SK-N-SH treated with all-trans-retinoic acid at 6 μM for 48 hours (cell line): ENCODE measurements at regions not wholly inside any gene's neighbourhood (a gene's known extent, or its start where the extent isn't known, plus 50 kb on each side); places are given as distances from the start of the nearest gene placed in this dataset.

ENCODE experiments used
- ATAC-seq: fragments of 200-7000 bp; cut with Tn5 transposase; 3 replicates; pipeline ENCODE4 v1.9.1; 2020; ENCODE audit warnings: mild to moderate bottlenecking, moderate library complexity
- ARNTL ChIP-seq: fragments of 450-650 bp; formaldehyde crosslinking; IDR thresholded peaks from 2 replicates; pipeline ENCODE4 v1.5.0; 2020; ENCODE audit warnings: low read depth, mild to moderate bottlenecking, moderate library complexity, borderline replicate concordance
- BACH2 ChIP-seq: fragments of 250-450 bp; sonication (Bioruptor Pico); IDR thresholded peaks from 2 replicates; pipeline ENCODE4 v1.9.0; 2021; ENCODE audit warnings: mild to moderate bottlenecking, borderline replicate concordance
- CREB5 ChIP-seq: fragments of 250-450 bp; sonication (Bioruptor Pico); IDR thresholded peaks from 2 replicates; pipeline ENCODE4 v1.5.1; 2020; ENCODE audit warnings: low read depth, mild to moderate bottlenecking, moderate library complexity
- CSDC2 ChIP-seq: fragments of 250-450 bp; sonication (Bioruptor Pico); IDR thresholded peaks from 2 replicates; pipeline ENCODE4 v1.5.0; 2020; ENCODE audit warnings: mild to moderate bottlenecking, moderate library complexity
- CSRNP3 ChIP-seq: fragments of 250-450 bp; sonication (Bioruptor Pico); IDR thresholded peaks from 2 replicates; pipeline ENCODE4 v1.5.1; 2021; ENCODE audit warnings: mild to moderate bottlenecking, moderate library complexity
- ESRRG ChIP-seq: fragments of 250-450 bp; sonication (Bioruptor Pico); IDR thresholded peaks from 2 replicates; pipeline ENCODE4 v1.6.1; 2021; ENCODE audit warnings: mild to moderate bottlenecking
- GLIS3 ChIP-seq: fragments of 250-450 bp; sonication (Bioruptor Pico); IDR thresholded peaks from 2 replicates; pipeline ENCODE4 v1.5.0; 2020; ENCODE audit warnings: mild to moderate bottlenecking, moderate library complexity
- ISL1 ChIP-seq: fragments of 250-450 bp; sonication (Bioruptor Pico); IDR thresholded peaks from 2 replicates; pipeline ENCODE4 v2.1.2; 2022; ENCODE audit warnings: mild to moderate bottlenecking, moderate library complexity
- OSR1 ChIP-seq: fragments of 250-450 bp; sonication (Bioruptor Pico); IDR thresholded peaks from 2 replicates; pipeline ENCODE4 v1.8.0; 2022; ENCODE audit warnings: moderate library complexity, mild to moderate bottlenecking, inconsistent platforms
- PPARA ChIP-seq: fragments of 250-450 bp; sonication (Bioruptor Pico); IDR thresholded peaks from 2 replicates; pipeline ENCODE4 v1.5.0; 2020; ENCODE audit warnings: mild to moderate bottlenecking, borderline replicate concordance
- RARB ChIP-seq: fragments of 250-450 bp; sonication (Bioruptor Pico); IDR thresholded peaks from 2 replicates; pipeline ENCODE4 v1.8.0; 2021; ENCODE audit warnings: mild to moderate bottlenecking, moderate library complexity
- SNAI2 ChIP-seq: fragments of 250-450 bp; sonication (Bioruptor Pico); IDR thresholded peaks from 2 replicates; pipeline ENCODE4 v1.5.0; 2020; ENCODE audit warnings: mild to moderate bottlenecking, moderate library complexity
- TCF4 ChIP-seq: fragments of 250-450 bp; sonication (Bioruptor Pico); IDR thresholded peaks from 2 replicates; pipeline ENCODE4 v1.8.0; 2021; ENCODE audit warnings: mild to moderate bottlenecking, moderate library complexity, borderline replicate concordance
- TOX ChIP-seq: fragments of 250-450 bp; sonication (Bioruptor Pico); IDR thresholded peaks from 2 replicates; pipeline ENCODE4 v1.8.0; 2021; ENCODE audit warnings: mild to moderate bottlenecking, moderate library complexity, borderline replicate concordance
- TSHZ2 ChIP-seq: fragments of 250-450 bp; sonication (Bioruptor Pico); IDR thresholded peaks from 2 replicates; pipeline ENCODE4 v1.5.0; 2020; ENCODE audit warnings: mild to moderate bottlenecking, moderate library complexity
- ZC3H10 ChIP-seq: fragments of 250-450 bp; sonication (Bioruptor Pico); IDR thresholded peaks from 2 replicates; pipeline ENCODE4 v1.5.1; 2021; ENCODE audit warnings: mild to moderate bottlenecking, moderate library complexity
- ZFP3 ChIP-seq: fragments of 250-450 bp; sonication (Bioruptor Pico); IDR thresholded peaks from 2 replicates; pipeline ENCODE4 v1.5.0; 2020; ENCODE audit warnings: mild to moderate bottlenecking, moderate library complexity
- ZFP30 ChIP-seq: fragments of 450-650 bp; formaldehyde crosslinking; IDR thresholded peaks from 2 replicates; pipeline ENCODE4 v1.5.0; 2022; ENCODE audit warnings: mild to moderate bottlenecking, moderate library complexity
- ZNF565 ChIP-seq: fragments of 450-650 bp; formaldehyde crosslinking; conservative IDR thresholded peaks from 2 replicates; pipeline ENCODE4 v1.5.0; 2020; ENCODE audit warnings: low read depth, mild to moderate bottlenecking, moderate library complexity
- ZNF70 ChIP-seq: fragments of 450-650 bp; formaldehyde crosslinking; IDR thresholded peaks from 2 replicates; pipeline ENCODE4 v1.5.0; 2020; ENCODE audit warnings: mild to moderate bottlenecking, moderate library complexity
- ZNF8 ChIP-seq: fragments of 450-650 bp; formaldehyde crosslinking; IDR thresholded peaks from 2 replicates; pipeline ENCODE4 v1.5.0; 2020; ENCODE audit warnings: mild to moderate bottlenecking, moderate library complexity
- TF ChIP-seq, protein P1 (sequence below): fragments of 250-450 bp; sonication (Bioruptor Pico); IDR thresholded peaks from 2 replicates; pipeline ENCODE4 v1.8.0; 2021; ENCODE audit warnings: low read depth, mild to moderate bottlenecking, moderate library complexity, borderline replicate concordance
- TF ChIP-seq, protein P2 (sequence below): fragments of 250-450 bp; sonication (Bioruptor Pico); IDR thresholded peaks from 2 replicates; pipeline ENCODE4 v1.8.0; 2020; ENCODE audit warnings: mild to moderate bottlenecking, moderate library complexity, borderline replicate concordance

DNA sequence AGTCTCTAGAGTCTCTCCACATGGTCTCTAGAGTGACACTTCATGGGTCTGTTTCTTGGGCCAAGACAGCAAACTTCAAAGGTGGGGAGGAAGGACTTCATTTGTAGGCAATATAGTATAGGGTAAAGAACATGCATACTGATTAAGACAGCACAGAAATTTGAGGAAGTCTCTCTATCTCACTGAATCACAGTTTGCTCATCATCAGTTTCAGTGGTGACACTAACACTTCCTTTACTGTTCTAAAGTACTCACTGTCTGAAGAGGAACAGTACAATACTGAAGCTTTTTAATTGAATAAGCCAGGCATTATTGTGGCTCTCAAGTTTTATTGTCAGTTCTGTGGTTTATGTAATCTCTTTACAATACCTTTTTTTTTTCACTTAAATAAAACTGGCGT, 656.4 kb upstream of the CDH8 start:
- no peak for ATAC-seq
- no peak for TF ChIP-seq TSHZ2
- TF ChIP-seq ZNF70 (CRISPR knock-in tag) = no peak
- TF ChIP-seq CSRNP3 (CRISPR knock-in tag) = no peak
- TF ChIP-seq, protein P1, sequence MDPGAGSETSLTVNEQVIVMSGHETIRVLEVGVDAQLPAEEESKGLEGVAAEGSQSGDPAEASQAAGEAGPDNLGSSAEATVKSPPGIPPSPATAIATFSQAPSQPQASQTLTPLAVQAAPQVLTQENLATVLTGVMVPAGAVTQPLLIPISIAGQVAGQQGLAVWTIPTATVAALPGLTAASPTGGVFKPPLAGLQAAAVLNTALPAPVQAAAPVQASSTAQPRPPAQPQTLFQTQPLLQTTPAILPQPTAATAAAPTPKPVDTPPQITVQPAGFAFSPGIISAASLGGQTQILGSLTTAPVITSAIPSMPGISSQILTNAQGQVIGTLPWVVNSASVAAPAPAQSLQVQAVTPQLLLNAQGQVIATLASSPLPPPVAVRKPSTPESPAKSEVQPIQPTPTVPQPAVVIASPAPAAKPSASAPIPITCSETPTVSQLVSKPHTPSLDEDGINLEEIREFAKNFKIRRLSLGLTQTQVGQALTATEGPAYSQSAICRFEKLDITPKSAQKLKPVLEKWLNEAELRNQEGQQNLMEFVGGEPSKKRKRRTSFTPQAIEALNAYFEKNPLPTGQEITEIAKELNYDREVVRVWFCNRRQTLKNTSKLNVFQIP (CRISPR knock-in tag) = no peak
- no peak for TF ChIP-seq OSR1 (CRISPR knock-in tag)
- TF ChIP-seq PPARA = no peak
- no peak for TF ChIP-seq CREB5 (CRISPR knock-in tag)
- no peak for TF ChIP-seq ISL1 (CRISPR knock-in tag)
- TF ChIP-seq ARNTL (CRISPR knock-in tag) = no peak
- TF ChIP-seq TCF4 (CRISPR knock-in tag) = no peak
- no peak for TF ChIP-seq ZNF8 (CRISPR knock-in tag)
- TF ChIP-seq TOX = no peak
- no peak for TF ChIP-seq ZC3H10 (CRISPR knock-in tag)
- no peak for TF ChIP-seq SNAI2
- TF ChIP-seq GLIS3 (CRISPR knock-in tag) = no peak

GRCh38 chr16:62681819-62682218, 645.6 kb upstream of the CDH8 start:
- TF ChIP-seq, protein P2, sequence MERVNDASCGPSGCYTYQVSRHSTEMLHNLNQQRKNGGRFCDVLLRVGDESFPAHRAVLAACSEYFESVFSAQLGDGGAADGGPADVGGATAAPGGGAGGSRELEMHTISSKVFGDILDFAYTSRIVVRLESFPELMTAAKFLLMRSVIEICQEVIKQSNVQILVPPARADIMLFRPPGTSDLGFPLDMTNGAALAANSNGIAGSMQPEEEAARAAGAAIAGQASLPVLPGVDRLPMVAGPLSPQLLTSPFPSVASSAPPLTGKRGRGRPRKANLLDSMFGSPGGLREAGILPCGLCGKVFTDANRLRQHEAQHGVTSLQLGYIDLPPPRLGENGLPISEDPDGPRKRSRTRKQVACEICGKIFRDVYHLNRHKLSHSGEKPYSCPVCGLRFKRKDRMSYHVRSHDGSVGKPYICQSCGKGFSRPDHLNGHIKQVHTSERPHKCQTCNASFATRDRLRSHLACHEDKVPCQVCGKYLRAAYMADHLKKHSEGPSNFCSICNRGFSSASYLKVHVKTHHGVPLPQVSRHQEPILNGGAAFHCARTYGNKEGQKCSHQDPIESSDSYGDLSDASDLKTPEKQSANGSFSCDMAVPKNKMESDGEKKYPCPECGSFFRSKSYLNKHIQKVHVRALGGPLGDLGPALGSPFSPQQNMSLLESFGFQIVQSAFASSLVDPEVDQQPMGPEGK (CRISPR knock-in tag) = no peak
- TF ChIP-seq ISL1 (CRISPR knock-in tag) (no peak), CSDC2 (CRISPR knock-in tag) (no peak), ZFP3 (CRISPR knock-in tag) (no peak), BACH2 (CRISPR knock-in tag) (no peak), TCF4 (CRISPR knock-in tag) (no peak), ZC3H10 (CRISPR knock-in tag) (no peak), ESRRG (CRISPR knock-in tag) (no peak), ZNF70 (CRISPR knock-in tag) (no peak), SNAI2 (no peak), CSRNP3 (CRISPR knock-in tag) (no peak), ZNF565 (CRISPR knock-in tag) (no peak), PPARA (no peak), TSHZ2 (no peak), OSR1 (CRISPR knock-in tag) (no peak), ZFP30 (CRISPR knock-in tag) (no peak), RARB (no peak), ARNTL (CRISPR knock-in tag) (no peak), ZNF8 (CRISPR knock-in tag) (no peak)
- TF ChIP-seq, protein P1 (CRISPR knock-in tag) = no peak
- TF ChIP-seq, all 23 proteins: peak for 0
- ATAC-seq = no peak
